H9 (cell line): ENCODE measurements at regions not wholly inside any gene's neighbourhood (a gene's known extent, or its start where the extent isn't known, plus 50 kb on each side); places are given as distances from the start of the nearest gene placed in this dataset.

Experiments
- DNase-seq: peaks from one replicate; pipeline ENCODE4 v3.0.0-alpha.2; 2017
- H2AFZ ChIP-seq: one replicate; pipeline ENCODE4 v1.6.1; 2013; ENCODE audit warnings: mild to moderate bottlenecking, low read length, control low read depth, moderate library complexity
- H2AK5ac ChIP-seq: 2 replicates; pipeline ENCODE4 v1.6.1; 2013; ENCODE audit warnings: low read length, control low read depth, mixed read lengths; ENCODE audit not compliant: insufficient read length
- H2BK120ac ChIP-seq: one replicate; pipeline ENCODE4 v1.6.1; 2013; ENCODE audit warnings: low read depth, mild to moderate bottlenecking, low read length, control low read depth, inconsistent platforms; ENCODE audit not compliant: poor library complexity, severe bottlenecking
- H2BK12ac ChIP-seq: 2 replicates; pipeline ENCODE4 v1.6.1; 2013; ENCODE audit warnings: low read length, control low read depth, mixed read lengths, low read depth; ENCODE audit not compliant: insufficient read length
- H2BK15ac ChIP-seq: 2 replicates; pipeline ENCODE4 v1.6.1; 2013; ENCODE audit warnings: low read depth, low read length, control low read depth
- H2BK20ac ChIP-seq: one replicate; pipeline ENCODE4 v1.6.1; 2013; ENCODE audit warnings: low read depth, mild to moderate bottlenecking, low read length, control low read depth, inconsistent platforms; ENCODE audit not compliant: poor library complexity, severe bottlenecking
- H2BK5ac ChIP-seq: 2 replicates; pipeline ENCODE4 v1.6.1; 2013; ENCODE audit warnings: low read length, control low read depth, mixed read lengths; ENCODE audit not compliant: insufficient read length
- H3K14ac ChIP-seq: 2 replicates; pipeline ENCODE4 v1.6.1; 2013; ENCODE audit warnings: low read length, control low read depth; ENCODE audit not compliant: insufficient read depth
- H3K18ac ChIP-seq: 2 replicates; pipeline ENCODE4 v1.6.1; 2013; ENCODE audit warnings: low read depth, mild to moderate bottlenecking, mixed read lengths, low read length, control low read depth; ENCODE audit not compliant: insufficient read length
- H3K23ac ChIP-seq: 2 replicates; pipeline ENCODE4 v1.6.1; 2013; ENCODE audit warnings: low read length, control low read depth, mixed read lengths, low read depth; ENCODE audit not compliant: insufficient read length
- H3K23me2 ChIP-seq: 2 replicates; pipeline ENCODE4 v1.6.1; 2013; ENCODE audit warnings: low read depth, mild to moderate bottlenecking, mixed read lengths, low read length, control low read depth; ENCODE audit not compliant: insufficient read length, poor library complexity, severe bottlenecking
- H3K27ac ChIP-seq: 2 replicates; pipeline ENCODE4 v1.5.1; 2013; ENCODE audit warnings: low read length, control low read depth, mixed read lengths, low read depth; ENCODE audit not compliant: insufficient read length
- H3K27me3 ChIP-seq: 2 replicates; pipeline ENCODE4 v1.6.1; 2013; ENCODE audit warnings: low read length, control low read depth, inconsistent platforms; ENCODE audit not compliant: insufficient read depth
- H3K4ac ChIP-seq: 2 replicates; pipeline ENCODE4 v1.6.1; 2013; ENCODE audit warnings: low read depth, mild to moderate bottlenecking, control low read depth, inconsistent platforms, low read length, moderate library complexity
- H3K4me1 ChIP-seq: 2 replicates; pipeline ENCODE4 v1.6.1; 2013; ENCODE audit warnings: low read length, control low read depth, inconsistent platforms; ENCODE audit not compliant: insufficient read depth
- H3K4me2 ChIP-seq: 2 replicates; pipeline ENCODE4 v1.6.1; 2013; ENCODE audit warnings: low read length, control low read depth, mixed read lengths; ENCODE audit not compliant: insufficient read length, insufficient read depth
- H3K56ac ChIP-seq: 2 replicates; pipeline ENCODE4 v1.6.1; 2013; ENCODE audit warnings: low read depth, mild to moderate bottlenecking, mixed read lengths, low read length, control low read depth; ENCODE audit not compliant: insufficient read length
- H3K79me1 ChIP-seq: 2 replicates; pipeline ENCODE4 v1.6.1; 2013; ENCODE audit warnings: low read depth, mild to moderate bottlenecking, moderate library complexity, low read length, control low read depth, inconsistent platforms; ENCODE audit not compliant: insufficient read depth, poor library complexity, severe bottlenecking
- H3K79me2 ChIP-seq: 2 replicates; pipeline ENCODE4 v1.6.1; 2013; ENCODE audit warnings: low read length, control low read depth, inconsistent platforms; ENCODE audit not compliant: insufficient read depth
- H3K9ac ChIP-seq: 2 replicates; pipeline ENCODE4 v1.6.1; 2013; ENCODE audit warnings: low read length, control low read depth, mixed read lengths; ENCODE audit not compliant: insufficient read length; ENCODE audit errors: extremely low read depth
- H3K9me3 ChIP-seq: one replicate; pipeline ENCODE4 v1.6.1; 2013; ENCODE audit warnings: low read depth, low read length, inconsistent platforms; ENCODE audit not compliant: control insufficient read depth
- H3T11ph ChIP-seq: one replicate; pipeline ENCODE4 v1.6.1; 2013; ENCODE audit warnings: mild to moderate bottlenecking, low read length, control low read depth, inconsistent platforms
- H4K20me1 ChIP-seq: one replicate; pipeline ENCODE4 v1.6.1; 2013; ENCODE audit not compliant: control insufficient read depth, insufficient read length, insufficient read depth
- H4K5ac ChIP-seq: 2 replicates; pipeline ENCODE4 v1.6.1; 2013; ENCODE audit warnings: low read depth, mild to moderate bottlenecking, mixed read lengths, low read length, control low read depth; ENCODE audit not compliant: insufficient read length
- H4K8ac ChIP-seq: replicated peaks from 2 replicates; pipeline ENCODE4 v1.6.1; 2013; ENCODE audit warnings: low read length, control low read depth, mixed read lengths, low read depth; ENCODE audit not compliant: insufficient read length
- H4K91ac ChIP-seq: 2 replicates; pipeline ENCODE4 v1.6.1; 2013; ENCODE audit warnings: low read depth, mild to moderate bottlenecking, moderate library complexity, mixed read lengths, low read length, control low read depth; ENCODE audit not compliant: insufficient read length
- H3K27ac Mint-ChIP-seq, 3 experiments: 2 replicates in 2 of 3; 3 replicates in 1 of 3; pipeline ENCODE4 v1.8.0; 2020 to 2021; ENCODE audit warnings: mixed read lengths in 3 of 3, mild to moderate bottlenecking in 1 of 3, moderate library complexity in 1 of 3
- H3K27me3 Mint-ChIP-seq: 2 replicates; pipeline ENCODE4 v1.8.0; 2021; ENCODE audit warnings: low read depth, mild to moderate bottlenecking, moderate library complexity, mixed read lengths
- H3K36me3 Mint-ChIP-seq, 3 experiments: 2 replicates in 2 of 3; 3 replicates in 1 of 3; pipeline ENCODE4 v1.8.0; 2020 to 2021; ENCODE audit warnings: low read depth in 3 of 3, mixed read lengths in 3 of 3; ENCODE audit not compliant: insufficient read depth in 1 of 3
- H3K4me1 Mint-ChIP-seq, 2 experiments: 2 replicates each; pipeline ENCODE4 v1.8.0; 2020; ENCODE audit warnings: mixed read lengths in 2 of 2
- H3K4me3 Mint-ChIP-seq, 2 experiments: 2 replicates in 1 of 2; 3 replicates in 1 of 2; pipeline ENCODE4 v1.8.0; 2020 to 2021; ENCODE audit warnings: mild to moderate bottlenecking in 2 of 2, mixed read lengths in 2 of 2, moderate library complexity in 1 of 2
- H3K9me3 Mint-ChIP-seq, 2 experiments: 2 replicates in 1 of 2; 3 replicates in 1 of 2; pipeline ENCODE4 v1.8.0; 2020; ENCODE audit warnings: mild to moderate bottlenecking in 2 of 2, mixed read lengths in 2 of 2, moderate library complexity in 1 of 2
- CTCF ChIP-seq: fragments of 200-600 bp; sonication (generic); conservative IDR thresholded peaks from 3 replicates; pipeline ENCODE4 v1.8.0; 2021; ENCODE audit warnings: antibody characterized with exemption, mild to moderate bottlenecking
- WGBS: extraction: QIAGEN DNeasy Blood & Tissue Kit; methylation state at CpG from one replicate; pipeline ENCODE4 v1.1.7; 2013; ENCODE audit warnings: missing lambda C conversion rate, low lambda C conversion rate, mixed read lengths; ENCODE audit not compliant: insufficient read length; ENCODE audit errors: extremely low coverage; 5-methylcytosine and 5-hydroxymethylcytosine counted together

- Histone ChIP-seq H2BK15ac (no peak overlapping the region), H3K9me3 (peaks cover 16% of the 10 kb centered on the region), H3K79me2 (no peaks in the 10 kb centered on the region), H3T11ph (no peak overlapping the region), H2AK5ac (no peak overlapping the region), H4K20me1 (no peaks in the 10 kb centered on the region), H4K8ac (no peak overlapping the region), H2BK5ac (no peak overlapping the region), H2BK20ac (no peak overlapping the region), H3K27me3 (no peaks in the 10 kb centered on the region), H3K14ac (no peak overlapping the region), H4K5ac (no peak overlapping the region), H3K4me1 (no peaks in the 10 kb centered on the region), H3K27ac (no peak overlapping the region), H4K91ac (no peak overlapping the region), H3K23me2 (no peaks in the 10 kb centered on the region), H3K79me1 (no peaks in the 10 kb centered on the region), H3K4ac (no peak overlapping the region), H3K23ac (no peak overlapping the region), H3K18ac (no peak overlapping the region), H3K56ac (no peak overlapping the region), H3K9ac (no peak overlapping the region), H2BK12ac (no peak overlapping the region), H2BK120ac (no peak overlapping the region), H3K4me2 (no peak overlapping the region), H2AFZ (no peak overlapping the region)
- TF ChIP-seq CTCF = no peak
- Mint-ChIP-seq H3K4me1 (no peaks in the 10 kb centered on the region), H3K36me3 (peaks cover 5 to 29% (median 6%) of the 10 kb centered on the region in 3 experiments; a peak in 6 of 7 replicates), H3K4me3 (no peak overlapping the region), H3K27ac (no peak overlapping the region), H3K9me3 (peaks cover 75 to 90% of the 10 kb centered on the region in 2 experiments), H3K27me3 (peaks cover 7% of the 10 kb centered on the region; the same call in 1 of the 2 replicates)
- DNase-seq = no peak
- WGBS = no CpG with 5 or more reads among the region's 9 CpGs
Measured at GRCh38 chr19:41500443-41500842, 57.5 kb downstream of the ERICH4 start.
